ENCODE measurements at regions not wholly inside any gene's neighbourhood (a gene's known extent, or its start where the extent isn't known, plus 50 kb on each side); places are given as distances from the start of the nearest gene placed in this dataset.

DNA sequence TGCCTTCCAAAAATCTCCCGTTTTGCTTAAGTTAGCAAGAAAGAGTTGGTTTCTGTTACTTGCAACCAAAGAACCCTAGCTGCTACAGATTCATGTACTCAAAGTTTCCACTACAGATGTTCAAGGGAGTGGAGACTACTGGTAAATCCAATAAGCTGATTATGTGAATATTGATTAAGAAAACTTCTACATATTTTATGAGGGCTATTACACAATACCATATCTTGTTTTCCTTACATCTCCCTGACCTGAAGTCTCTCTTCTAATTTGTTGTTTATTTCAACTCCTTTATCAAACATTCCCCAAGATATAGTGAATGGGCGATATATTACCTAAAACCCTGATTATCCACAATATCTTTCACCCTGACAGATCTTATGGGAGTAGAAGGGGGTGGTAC is 164.4 kb upstream of the PLXNC1 start:
- no peak for TF ChIP-seq POLR2A (IDR thresholded peaks at IDR 0.05)
- TF ChIP-seq, protein P1, sequence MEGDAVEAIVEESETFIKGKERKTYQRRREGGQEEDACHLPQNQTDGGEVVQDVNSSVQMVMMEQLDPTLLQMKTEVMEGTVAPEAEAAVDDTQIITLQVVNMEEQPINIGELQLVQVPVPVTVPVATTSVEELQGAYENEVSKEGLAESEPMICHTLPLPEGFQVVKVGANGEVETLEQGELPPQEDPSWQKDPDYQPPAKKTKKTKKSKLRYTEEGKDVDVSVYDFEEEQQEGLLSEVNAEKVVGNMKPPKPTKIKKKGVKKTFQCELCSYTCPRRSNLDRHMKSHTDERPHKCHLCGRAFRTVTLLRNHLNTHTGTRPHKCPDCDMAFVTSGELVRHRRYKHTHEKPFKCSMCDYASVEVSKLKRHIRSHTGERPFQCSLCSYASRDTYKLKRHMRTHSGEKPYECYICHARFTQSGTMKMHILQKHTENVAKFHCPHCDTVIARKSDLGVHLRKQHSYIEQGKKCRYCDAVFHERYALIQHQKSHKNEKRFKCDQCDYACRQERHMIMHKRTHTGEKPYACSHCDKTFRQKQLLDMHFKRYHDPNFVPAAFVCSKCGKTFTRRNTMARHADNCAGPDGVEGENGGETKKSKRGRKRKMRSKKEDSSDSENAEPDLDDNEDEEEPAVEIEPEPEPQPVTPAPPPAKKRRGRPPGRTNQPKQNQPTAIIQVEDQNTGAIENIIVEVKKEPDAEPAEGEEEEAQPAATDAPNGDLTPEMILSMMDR (IDR thresholded peaks at IDR 0.05) = no peak

Data from lower leg skin (tissue), 3 donors.